GM23338 (cell line): ENCODE measurements at regions not wholly inside any gene's neighbourhood (a gene's known extent, or its start where the extent isn't known, plus 50 kb on each side); places are given as distances from the start of the nearest gene placed in this dataset.

Source experiments
- ATAC-seq: fragments of 200-7000 bp; cut with Tn5 transposase; 3 replicates; pipeline ENCODE4 v1.9.1; 2020
- DNase-seq: peaks from one replicate; pipeline ENCODE4 v3.0.0-alpha.2; 2015; ENCODE audit warnings: low spot score
- H2AFZ ChIP-seq: fragments of 200-600 bp; sonication (generic); 2 replicates; pipeline ENCODE4 v1.8.0; 2016; ENCODE audit warnings: antibody characterized with exemption, mild to moderate bottlenecking, moderate library complexity
- H3F3A ChIP-seq: fragments of 200-600 bp; sonication (generic); replicated peaks from 2 replicates; pipeline ENCODE4 v1.8.0; 2017; ENCODE audit warnings: antibody characterized with exemption, mixed run types, low read depth
- H3K27ac ChIP-seq: fragments of 200-600 bp; sonication (generic); 2 replicates; pipeline ENCODE4 v1.6.1; 2016; ENCODE audit warnings: low read depth
- H3K27me3 ChIP-seq: fragments of 200-600 bp; sonication (generic); 2 replicates; pipeline ENCODE4 v1.8.0; 2016; ENCODE audit warnings: mild to moderate bottlenecking, mixed run types, moderate library complexity; ENCODE audit not compliant: insufficient read depth
- H3K36me3 ChIP-seq: fragments of 200-600 bp; sonication (generic); 2 replicates; pipeline ENCODE4 v1.8.0; 2016; ENCODE audit warnings: mild to moderate bottlenecking; ENCODE audit not compliant: insufficient read depth
- H3K4me1 ChIP-seq: fragments of 200-600 bp; sonication (generic); 2 replicates; pipeline ENCODE4 v1.8.0; 2016; ENCODE audit warnings: mild to moderate bottlenecking, moderate library complexity; ENCODE audit not compliant: insufficient read depth
- H3K4me2 ChIP-seq: fragments of 200-600 bp; sonication (generic); 2 replicates; pipeline ENCODE4 v1.7.1; 2017; ENCODE audit warnings: mixed run types
- H3K4me3 ChIP-seq: fragments of 200-600 bp; sonication (generic); 2 replicates; pipeline ENCODE4 v1.6.1; 2016; ENCODE audit warnings: mixed run types
- H3K79me2 ChIP-seq: fragments of 200-600 bp; sonication (generic); replicated peaks from 2 replicates; pipeline ENCODE4 v1.8.0; 2017; ENCODE audit warnings: mild to moderate bottlenecking; ENCODE audit not compliant: insufficient read depth
- H3K9me2 ChIP-seq: fragments of 200-600 bp; sonication (generic); 2 replicates; pipeline ENCODE4 v1.8.0; 2017; ENCODE audit not compliant: insufficient read depth
- H4K20me1 ChIP-seq: fragments of 200-600 bp; sonication (generic); replicated peaks from 2 replicates; pipeline ENCODE4 v1.8.0; 2017; ENCODE audit warnings: mild to moderate bottlenecking; ENCODE audit not compliant: insufficient read depth
- H3K27ac Mint-ChIP-seq: 2 replicates; pipeline ENCODE4 v1.8.0; 2020; ENCODE audit warnings: inconsistent platforms, mild to moderate bottlenecking, moderate library complexity, mixed read lengths
- H3K27me3 Mint-ChIP-seq: 3 replicates; pipeline ENCODE4 v1.8.0; 2022; ENCODE audit warnings: low read depth, mild to moderate bottlenecking, moderate library complexity, mixed read lengths, inconsistent platforms; ENCODE audit not compliant: insufficient read depth, poor library complexity
- H3K36me3 Mint-ChIP-seq: 3 replicates; pipeline ENCODE4 v1.8.0; 2021; ENCODE audit warnings: low read depth, mild to moderate bottlenecking, inconsistent platforms, moderate library complexity, mixed read lengths
- H3K4me1 Mint-ChIP-seq: 3 replicates; pipeline ENCODE4 v1.8.0; 2020; ENCODE audit warnings: mild to moderate bottlenecking, inconsistent platforms, mixed read lengths
- H3K4me3 Mint-ChIP-seq: 3 replicates; pipeline ENCODE4 v1.8.0; 2021; ENCODE audit warnings: moderate library complexity, mild to moderate bottlenecking, inconsistent platforms, mixed read lengths
- H3K9me3 Mint-ChIP-seq: 3 replicates; pipeline ENCODE4 v1.8.0; 2020; ENCODE audit warnings: moderate library complexity, mild to moderate bottlenecking, inconsistent platforms, mixed read lengths
- CREB1 ChIP-seq: fragments of 250-450 bp; sonication (Bioruptor Pico); IDR thresholded peaks from 2 replicates; pipeline ENCODE4 v1.5.0; 2020; ENCODE audit warnings: low read depth, mild to moderate bottlenecking, moderate library complexity
- CTCF ChIP-seq, 2 experiments: fragments of 200-600 bp in 1 of 2; sonication (generic) in 1 of 2; conservative IDR thresholded peaks; 2 replicates each; pipeline versions ENCODE4 v1.5.1 to v1.6.1; 2016 to 2017; ENCODE audit warnings: antibody characterized with exemption in 2 of 2, low read depth in 2 of 2, mild to moderate bottlenecking in 2 of 2, moderate library complexity in 1 of 2
- ETS1 ChIP-seq: IDR thresholded peaks from 2 replicates; pipeline ENCODE4 v1.6.1; 2016; ENCODE audit warnings: antibody characterized with exemption
- EZH2phosphoT487 ChIP-seq: fragments of 200-600 bp; sonication (generic); IDR thresholded peaks from one replicate; pipeline ENCODE4 v1.8.1; 2018; ENCODE audit warnings: antibody characterized with exemption; ENCODE audit not compliant: unreplicated experiment
- JUNB ChIP-seq: IDR thresholded peaks from one replicate; pipeline ENCODE4 v1.6.1; 2016; ENCODE audit warnings: antibody characterized with exemption; ENCODE audit not compliant: unreplicated experiment
- NANOG ChIP-seq: IDR thresholded peaks from 2 replicates; pipeline ENCODE4 v1.6.1; 2016; ENCODE audit warnings: antibody characterized with exemption, borderline replicate concordance
- REST ChIP-seq: IDR thresholded peaks from one replicate; pipeline ENCODE4 v1.6.1; 2018; ENCODE audit warnings: antibody characterized with exemption; ENCODE audit not compliant: unreplicated experiment
- STAT1 ChIP-seq: IDR thresholded peaks from one replicate; pipeline ENCODE4 v1.6.1; 2016; ENCODE audit warnings: antibody characterized with exemption; ENCODE audit not compliant: unreplicated experiment
- ZNF331 ChIP-seq: fragments of 250-450 bp; sonication (Bioruptor Pico); IDR thresholded peaks from 2 replicates; pipeline ENCODE4 v1.5.0; 2020; ENCODE audit warnings: low read depth, mild to moderate bottlenecking, moderate library complexity
- ZNF462 ChIP-seq: fragments of 250-450 bp; sonication (Bioruptor Pico); IDR thresholded peaks from 2 replicates; pipeline ENCODE4 v1.5.0; 2020; ENCODE audit warnings: mild to moderate bottlenecking, moderate library complexity

- H3K4me2 ChIP-seq, result no peak overlapping the region
- H3K36me3 ChIP-seq, result no peaks in the 10 kb centered on the region
- H3K27me3 ChIP-seq, result no peaks in the 10 kb centered on the region
- no peak overlapping the region for H3K27ac ChIP-seq
- Mint-ChIP-seq H3K27me3 (peaks cover 3% of the 10 kb centered on the region), H3K4me3 (no peak overlapping the region), H3K27ac (no peak overlapping the region), H3K9me3 (no peaks in the 10 kb centered on the region), H3K36me3 (no peaks in the 10 kb centered on the region), H3K4me1 (no peaks in the 10 kb centered on the region)
- H2AFZ ChIP-seq, result no peak overlapping the region
- no peaks in the 10 kb centered on the region for H4K20me1 ChIP-seq
- H3K4me3 ChIP-seq, result no peak overlapping the region
- H3F3A ChIP-seq, result no peaks in the 10 kb centered on the region
- TF ChIP-seq JUNB (no peak), STAT1 (no peak), CTCF (conservative IDR thresholded peaks at IDR 0.05; ENCODE audit: low read depth in 2 of 2) (no peak), NANOG (no peak), REST (no peak), ETS1 (no peak), ZNF462 (no peak), CREB1 (CRISPR knock-in tag) (no peak), ZNF331 (CRISPR knock-in tag) (no peak), EZH2phosphoT487 (no peak)
- DNase-seq (no peak), ATAC-seq (no peak)
- no peaks in the 10 kb centered on the region for H3K79me2 ChIP-seq
- no peaks in the 10 kb centered on the region for H3K4me1 ChIP-seq
- no peaks in the 10 kb centered on the region for H3K9me2 ChIP-seq
Measured at GRCh38 chr12:88903333-88903732, 323.1 kb upstream of the KITLG start.
